GM18861 (cell line): ENCODE measurements at regions not wholly inside any gene's neighbourhood (a gene's known extent, or its start where the extent isn't known, plus 50 kb on each side); places are given as distances from the start of the nearest gene placed in this dataset.
"Not testable (repeated sequence)": the region's sequence is repeated elsewhere in the genome, so short reads cannot be mapped to it uniquely, and the experiment has no call there.

Source experiments
- ATAC-seq: cut with Tn5 transposase; IDR thresholded peaks from one replicate; pipeline ENCODE4 v1.9.1; 2021; ENCODE audit not compliant: unreplicated experiment

DNA sequence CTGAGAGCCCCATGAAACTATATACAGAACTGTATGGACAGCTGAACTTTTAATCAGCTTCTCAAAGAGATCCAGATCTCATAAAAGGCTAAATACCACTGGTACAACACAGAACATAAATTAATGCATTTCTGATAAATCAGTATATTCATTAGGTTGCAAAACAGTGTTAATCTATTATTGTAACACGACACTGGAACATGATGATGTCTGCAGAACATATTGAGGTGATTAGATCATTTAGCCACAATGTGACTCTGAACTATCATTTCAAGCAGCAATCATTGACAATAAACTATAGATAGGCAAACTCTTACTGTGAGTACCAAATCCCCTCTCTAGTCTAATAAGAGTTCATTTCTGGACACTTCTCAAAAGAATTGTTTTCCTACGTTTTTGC is 50.3 kb downstream of the GASK1B start:
- no peak for ATAC-seq

DNA sequence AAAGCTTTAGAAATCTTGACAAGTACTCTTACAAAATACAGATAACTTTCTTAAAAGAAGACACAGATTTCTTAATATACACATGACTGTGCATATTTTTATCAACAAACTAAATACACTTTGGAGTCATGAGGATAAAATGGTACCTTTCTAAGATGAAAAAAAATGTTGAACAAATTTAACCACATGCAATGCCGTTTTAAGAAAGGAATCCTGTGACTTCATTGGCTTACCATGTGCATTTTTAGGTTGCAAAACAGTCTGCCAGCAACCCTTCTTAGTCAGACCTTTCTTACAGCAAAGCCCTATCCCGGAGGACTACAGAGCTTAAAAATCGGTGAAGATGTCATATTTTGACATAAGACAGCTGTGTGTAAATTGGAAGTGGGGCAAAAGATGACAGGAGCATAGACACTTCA is 51.7 kb downstream of the GASK1B start:
- ATAC-seq: no peak

DNA sequence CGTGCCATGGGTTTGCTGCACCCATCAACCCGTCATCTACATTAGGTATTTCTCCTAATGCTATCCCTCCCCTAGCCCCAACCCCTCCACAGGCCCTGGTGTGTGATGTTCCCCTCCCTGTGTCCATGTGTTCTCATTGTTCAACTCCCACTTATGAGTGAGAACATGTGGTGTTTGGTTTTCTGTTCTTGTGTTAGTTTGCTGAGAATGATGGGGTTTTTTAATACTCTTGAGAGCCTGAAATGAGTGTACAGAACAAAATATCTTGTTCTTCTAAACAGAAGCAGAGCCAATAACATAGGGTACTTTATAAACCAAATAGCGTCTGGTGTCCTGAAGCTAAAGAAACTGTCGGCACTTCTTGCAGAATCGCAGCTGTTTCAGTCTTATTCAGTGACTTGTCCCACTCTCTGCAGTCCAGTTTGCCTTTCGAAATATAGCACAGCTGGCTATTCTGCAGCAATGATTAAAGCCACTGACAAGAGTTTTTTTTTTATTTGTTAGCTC is 52.1 kb downstream of the GASK1B start:
- ATAC-seq: not testable (repeated sequence)

- ATAC-seq: no peak
Measured at GRCh38 chr4:158112611-158113010, 60.2 kb downstream of the GASK1B start.

DNA sequence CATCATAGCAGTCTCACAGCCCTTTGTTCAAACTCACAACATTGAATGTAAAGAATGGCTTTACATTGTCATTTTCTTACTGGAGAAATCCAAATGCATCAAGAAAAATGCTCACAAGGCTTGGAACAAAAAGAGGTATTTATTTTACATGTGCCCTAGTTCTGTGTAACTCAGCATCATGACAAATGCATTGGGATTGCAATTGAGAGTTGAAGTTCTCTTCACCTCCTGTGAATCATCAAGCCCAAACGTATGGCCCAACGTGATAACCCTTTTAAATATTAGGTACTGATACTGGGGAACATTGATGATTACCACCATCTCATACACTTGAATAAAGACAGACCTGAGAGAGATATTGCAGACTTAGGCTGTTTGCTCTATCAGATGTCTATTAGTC is 61.6 kb downstream of the GASK1B start:
- ATAC-seq: no peak

DNA sequence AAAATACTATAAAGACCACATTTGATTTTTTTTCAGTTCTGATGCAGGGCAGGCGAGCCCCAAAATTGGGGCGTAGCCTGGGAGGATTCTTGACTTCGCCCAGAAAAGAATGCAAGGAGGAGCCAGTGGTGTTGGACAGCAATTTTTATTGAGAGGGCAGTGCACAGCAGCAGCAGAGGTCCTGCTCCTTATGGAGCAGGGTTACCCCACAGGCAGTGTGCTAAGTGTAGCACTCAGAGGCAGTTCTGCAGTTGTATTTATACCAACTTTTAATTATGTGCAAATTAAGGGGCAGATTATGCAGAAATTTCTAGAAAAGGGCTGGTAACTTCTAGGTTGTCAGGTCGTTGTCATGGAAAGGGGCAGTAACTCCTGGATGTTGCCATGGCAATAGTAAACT is 69.9 kb downstream of the GASK1B start:
- no peak for ATAC-seq

DNA sequence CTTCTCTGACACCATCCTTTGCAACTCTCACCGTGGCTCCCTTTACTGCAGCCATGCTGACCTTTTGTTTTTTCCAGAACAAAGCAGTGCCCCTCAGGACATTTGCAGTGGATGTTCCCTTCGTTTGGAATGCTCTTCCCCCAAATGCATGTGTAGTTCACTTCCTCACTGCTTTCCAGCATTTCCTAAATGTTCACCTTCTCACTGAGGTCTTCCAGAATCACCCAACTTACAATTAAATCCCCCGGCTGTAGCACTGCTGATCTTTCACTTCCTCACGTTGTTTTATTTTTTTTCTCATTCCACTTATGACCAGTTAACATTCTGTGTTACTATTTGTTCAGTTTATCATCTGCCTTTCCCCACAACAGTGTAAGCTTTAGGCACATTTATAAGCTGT is 73.1 kb downstream of the GASK1B start:
- ATAC-seq: no peak

- ATAC-seq: no peak
Measured at GRCh38 chr4:158098802-158099201, 74.0 kb downstream of the GASK1B start.

DNA sequence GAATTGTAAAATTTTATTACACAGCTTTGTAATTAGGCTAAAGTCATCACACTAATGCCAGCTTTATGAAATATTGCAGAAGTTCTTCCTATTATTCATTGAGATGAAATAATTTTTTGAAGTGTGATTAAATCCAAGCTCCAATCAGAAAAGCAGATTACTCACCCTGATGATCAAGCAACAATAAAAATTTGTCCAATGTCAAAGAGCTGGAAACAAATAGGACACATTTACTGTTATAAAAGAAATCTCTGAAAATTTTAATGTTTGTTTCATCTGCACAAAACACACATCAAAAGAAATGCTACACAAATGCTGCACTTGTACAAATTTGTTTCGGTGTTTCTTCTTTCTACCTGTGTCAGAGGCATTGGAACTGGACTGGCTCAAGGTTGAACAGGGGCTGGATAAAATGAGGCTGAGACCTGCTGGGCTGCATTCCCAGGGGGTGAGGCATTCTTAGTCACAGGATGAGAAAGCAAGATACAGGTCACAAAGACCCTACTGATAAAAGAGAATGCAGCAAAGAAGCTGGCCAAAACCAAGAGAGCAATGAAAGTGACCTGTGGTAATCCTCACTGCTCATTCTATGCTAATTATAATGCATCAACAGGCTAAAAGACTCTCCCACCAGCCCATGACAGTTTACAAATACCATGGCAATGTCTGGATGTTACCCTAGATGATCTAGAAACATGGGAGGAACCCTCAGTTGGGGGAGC is 78.3 kb downstream of the GASK1B start:
- no peak for ATAC-seq

DNA sequence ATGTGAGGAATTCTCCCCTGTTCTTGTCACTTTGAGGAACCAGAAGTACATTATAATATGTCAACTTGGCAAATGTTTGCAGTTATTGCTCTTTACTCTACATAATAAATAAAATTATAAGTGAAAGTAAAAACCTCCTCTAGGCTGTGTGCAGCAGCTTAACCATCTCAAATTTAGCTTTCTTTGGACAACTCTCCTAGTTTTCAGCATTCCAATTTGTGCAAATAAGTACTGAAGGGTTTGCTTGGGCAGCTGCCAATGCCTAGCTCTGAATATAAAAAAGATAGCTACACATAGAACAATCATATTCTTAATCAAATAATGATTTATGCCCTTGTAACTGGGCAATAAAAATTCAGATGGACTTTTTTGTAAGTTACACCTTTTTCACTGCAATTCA is 82.5 kb downstream of the GASK1B start:
- ATAC-seq: no peak

DNA sequence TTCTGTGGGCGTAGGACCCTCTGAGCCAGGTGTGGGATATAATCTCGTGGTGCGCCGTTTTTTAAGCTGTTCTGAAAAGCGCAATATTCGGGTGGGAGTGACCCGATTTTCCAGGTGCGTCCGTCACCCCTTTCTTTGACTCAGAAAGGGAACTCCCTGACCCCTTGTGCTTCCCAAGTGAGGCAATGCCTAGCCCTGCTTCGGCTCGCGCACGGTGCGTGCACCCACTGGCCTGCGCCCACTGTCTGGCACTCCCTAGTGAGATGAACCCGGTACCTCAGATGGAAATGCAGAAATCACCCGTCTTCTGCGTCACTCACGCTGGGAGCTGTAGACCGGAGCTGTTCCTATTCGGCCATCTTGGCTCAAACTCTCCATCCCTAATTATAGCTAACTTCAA is 82.9 kb downstream of the GASK1B start:
- not testable (repeated sequence) for ATAC-seq

DNA sequence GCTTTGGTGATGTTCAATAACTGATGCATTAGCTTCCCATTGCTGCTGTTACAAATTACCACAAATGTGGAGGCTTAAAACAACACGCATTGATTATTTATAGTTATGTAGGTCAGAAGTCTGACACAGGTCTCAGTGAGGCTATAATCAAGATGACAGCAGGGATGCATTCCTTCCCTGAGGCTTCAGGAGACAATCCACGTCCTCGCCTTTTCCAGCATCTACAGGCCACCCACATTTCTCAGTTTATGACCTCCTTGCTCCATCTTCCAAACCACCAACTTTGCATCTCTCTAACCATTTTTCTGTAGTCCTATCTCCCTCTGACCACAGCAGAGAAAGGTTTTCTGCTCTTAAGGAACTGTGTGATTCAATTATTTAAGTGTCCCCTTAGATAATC is 92.5 kb downstream of the GASK1B start:
- ATAC-seq: no peak

DNA sequence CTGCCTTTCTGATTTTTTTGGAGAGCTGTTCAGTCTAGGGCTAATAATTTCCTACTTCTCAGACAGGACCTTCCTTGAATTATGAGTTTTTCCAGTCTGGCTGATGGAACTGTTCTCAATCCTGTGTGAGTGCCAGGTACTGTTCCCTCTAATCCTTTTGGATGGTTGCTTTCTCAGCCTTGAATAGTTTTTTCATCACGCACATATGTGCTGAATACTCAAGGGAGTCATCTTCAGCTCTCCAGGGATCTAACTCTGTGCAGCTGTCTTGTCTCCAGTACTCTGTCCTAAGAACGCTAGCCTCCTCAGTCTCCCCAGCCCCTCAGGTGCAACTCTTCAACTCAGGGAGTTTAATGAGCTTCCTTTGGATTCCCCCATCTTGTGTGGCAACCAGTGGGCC is 93.2 kb downstream of the GASK1B start:
- no peak for ATAC-seq

DNA sequence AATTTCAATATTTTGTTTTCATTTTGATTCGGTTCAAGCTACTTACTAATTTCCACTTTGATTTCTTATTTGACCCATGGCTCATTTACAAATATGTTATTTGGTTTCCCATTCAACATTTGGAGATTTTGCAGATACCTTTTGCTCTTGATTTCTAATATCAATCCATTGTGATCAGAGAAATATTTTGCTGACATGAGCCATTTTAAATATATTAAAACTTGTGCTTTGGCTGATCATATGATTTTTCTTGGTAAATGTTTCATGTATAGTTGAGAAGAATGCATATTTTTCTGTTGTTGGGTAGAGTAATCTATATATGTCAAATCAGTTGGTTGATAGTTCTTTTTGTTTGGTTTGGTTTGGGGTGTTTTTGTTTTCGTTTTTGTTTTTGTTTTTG is 95.0 kb downstream of the GASK1B start:
- ATAC-seq: no peak

GRCh38 chr4:158074851-158075250 is 98.0 kb downstream of the GASK1B start:
- ATAC-seq: no peak

DNA sequence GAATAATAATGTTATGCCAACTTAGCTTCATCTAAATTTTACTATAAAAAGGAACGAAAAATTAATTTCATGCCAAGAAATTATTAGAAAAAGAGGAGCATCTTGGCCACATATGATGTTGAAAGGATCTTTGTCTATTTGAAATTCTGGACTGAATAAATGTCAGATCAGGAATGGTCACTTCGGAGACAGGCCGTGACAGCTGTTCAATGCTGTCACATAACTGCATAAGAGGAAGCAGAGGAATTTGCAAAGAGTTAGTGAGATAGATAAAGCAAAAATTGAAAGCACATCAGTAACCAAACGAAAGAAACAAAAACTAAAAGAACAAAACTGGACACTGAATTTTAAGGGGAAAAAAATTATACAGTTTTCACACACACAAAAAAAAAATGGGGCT is 100.9 kb downstream of the GASK1B start:
- no peak for ATAC-seq

GRCh38 chr4:158068068-158068467 is 104.8 kb downstream of the GASK1B start:
- ATAC-seq: no peak

- no peak for ATAC-seq
Measured at GRCh38 chr4:158067646-158068045, 105.2 kb downstream of the GASK1B start.

DNA sequence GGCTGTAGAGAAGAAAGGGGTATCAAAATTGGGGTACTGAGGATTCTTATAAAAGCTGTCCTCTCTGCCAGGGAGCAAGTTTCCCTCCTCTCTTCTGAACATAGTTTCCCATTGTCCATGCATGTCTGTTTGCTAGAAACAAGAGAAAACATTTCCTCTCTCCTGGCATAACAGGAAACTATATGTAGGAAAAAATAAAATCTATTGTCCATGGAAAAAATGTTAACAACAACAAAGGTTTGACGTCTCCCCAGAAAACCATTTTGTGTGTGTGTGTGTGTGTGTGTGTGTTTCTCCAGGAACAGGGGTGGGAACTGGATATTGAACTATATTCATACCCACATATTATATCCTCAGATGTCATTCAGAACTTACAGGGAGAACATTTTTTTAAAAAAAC is 107.2 kb downstream of the GASK1B start:
- ATAC-seq: no peak

DNA sequence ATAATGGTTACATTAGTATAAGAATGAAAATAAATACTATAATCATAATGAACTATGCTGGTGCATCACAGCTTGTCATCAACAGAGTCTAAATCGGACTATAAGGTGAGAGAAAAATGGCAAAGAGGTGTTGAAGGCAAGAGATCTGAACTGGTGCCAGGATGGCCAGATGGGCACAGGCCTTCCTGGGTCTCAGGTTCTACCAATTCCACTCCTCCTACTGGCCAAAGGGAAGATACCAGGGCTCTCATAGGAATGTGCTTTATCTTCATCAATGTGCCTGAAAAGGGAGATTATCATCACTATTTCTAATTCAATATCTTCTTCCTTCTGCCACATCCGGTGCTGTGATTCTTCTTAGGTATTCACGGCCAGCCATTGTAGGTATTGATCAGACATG is 107.6 kb downstream of the GASK1B start:
- ATAC-seq: no peak

DNA sequence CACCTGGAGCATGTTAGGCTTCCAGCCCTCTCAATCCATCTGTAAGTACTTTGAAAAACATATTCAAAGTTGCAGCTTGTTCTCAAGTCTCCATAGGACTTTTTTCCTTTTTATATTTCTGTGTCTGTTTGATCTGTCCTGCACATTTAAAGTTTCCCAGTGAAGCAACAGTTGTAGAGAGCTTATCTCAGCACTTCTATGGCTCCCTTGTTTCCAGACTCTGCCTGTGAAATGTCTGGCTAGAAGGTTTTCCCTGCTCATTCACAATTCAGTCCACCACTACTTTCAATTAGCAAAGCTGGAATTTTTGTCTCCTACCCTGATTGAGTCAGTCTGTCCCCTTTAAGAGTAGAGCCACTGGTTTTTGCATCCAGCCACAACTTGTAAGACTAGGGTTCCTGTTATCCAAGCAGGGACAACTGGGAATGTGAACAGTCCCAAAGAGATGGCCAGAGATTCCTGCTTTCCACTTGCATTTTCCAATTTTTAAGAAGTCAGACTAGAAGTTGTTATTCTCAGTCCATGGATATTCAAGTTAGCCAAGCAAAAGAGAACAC is 116.1 kb downstream of the GASK1B start:
- no peak for ATAC-seq

DNA sequence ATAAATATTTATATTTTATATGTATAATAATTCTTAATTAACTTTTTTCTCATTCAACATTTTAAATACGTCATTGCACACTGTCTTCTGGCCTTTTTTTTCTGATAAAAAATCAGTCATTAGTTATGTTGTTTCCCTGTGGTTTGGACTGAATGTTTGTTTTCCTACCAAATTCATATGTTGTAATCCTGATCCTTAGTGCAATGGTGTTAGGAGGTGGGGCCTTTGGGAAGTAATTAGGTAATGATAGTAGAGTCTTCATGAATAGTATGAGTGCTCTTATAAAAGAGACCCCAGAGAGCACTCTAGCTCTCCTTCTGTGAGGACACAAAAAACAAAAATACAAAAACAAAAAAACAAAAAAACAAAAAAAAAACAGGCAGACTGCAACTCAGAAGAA is 117.2 kb downstream of the GASK1B start:
- ATAC-seq: no peak

- ATAC-seq: no peak
Measured at GRCh38 chr4:158053801-158054200, 119.0 kb downstream of the GASK1B start.
